ENCODE measurements at regions not wholly inside any gene's neighbourhood (a gene's known extent, or its start where the extent isn't known, plus 50 kb on each side); places are given as distances from the start of the nearest gene placed in this dataset.
"Not testable (repeated sequence)": the region's sequence is repeated elsewhere in the genome, so short reads cannot be mapped to it uniquely, and the experiment has no call there.

- no peak for DNase-seq (ENCODE audit: low spot score)
Observed at GRCh38 chr7:25664593-25664992, 436.3 kb upstream of the NPVF start.

- DNase-seq (ENCODE audit: low spot score), result no peak
Observed at GRCh38 chr7:25665374-25665773, 437.1 kb upstream of the NPVF start.

- no peak for DNase-seq (ENCODE audit: low spot score)
Observed at GRCh38 chr7:25665903-25666670, 437.8 kb upstream of the NPVF start.

GRCh38 chr7:25666671-25667060 is 438.4 kb upstream of the NPVF start:
- no peak for DNase-seq (ENCODE audit: low spot score)

- DNase-seq (ENCODE audit: low spot score), result no peak
Observed at GRCh38 chr7:25669281-25669781, 441.0 kb upstream of the NPVF start.

- no peak for DNase-seq (ENCODE audit: low spot score)
Observed at GRCh38 chr7:25669961-25670841, 441.9 kb upstream of the NPVF start.

GRCh38 chr7:25671111-25671510 is 442.8 kb upstream of the NPVF start:
- DNase-seq (ENCODE audit: low spot score), result no peak

- DNase-seq (ENCODE audit: low spot score), result no peak
Observed at GRCh38 chr7:25672496-25672895, 444.2 kb upstream of the NPVF start.

GRCh38 chr7:25675789-25676474 is 447.6 kb upstream of the NPVF start:
- DNase-seq (ENCODE audit: low spot score), result no peak

GRCh38 chr7:25677595-25677994 is 449.3 kb upstream of the NPVF start:
- DNase-seq (ENCODE audit: low spot score), result no peak

GRCh38 chr7:25678215-25678614 is 449.9 kb upstream of the NPVF start:
- DNase-seq (ENCODE audit: low spot score), result no peak

- no peak for DNase-seq (ENCODE audit: low spot score)
Observed at GRCh38 chr7:25680636-25681035, 452.4 kb upstream of the NPVF start.

GRCh38 chr7:25684360-25684759 is 456.1 kb upstream of the NPVF start:
- DNase-seq (ENCODE audit: low spot score), result no peak

GRCh38 chr7:25686493-25686892 is 458.2 kb upstream of the NPVF start:
- no peak for DNase-seq (ENCODE audit: low spot score)

- no peak for DNase-seq (ENCODE audit: low spot score)
Observed at GRCh38 chr7:25694211-25694610, 457.8 kb upstream of the NFE2L3 start.

- DNase-seq (ENCODE audit: low spot score), result no peak
Observed at GRCh38 chr7:25694699-25695098, 457.3 kb upstream of the NFE2L3 start.

- no peak for DNase-seq (ENCODE audit: low spot score)
Observed at GRCh38 chr7:25696571-25696970, 455.4 kb upstream of the NFE2L3 start.

- no peak for DNase-seq (ENCODE audit: low spot score)
Observed at GRCh38 chr7:25698451-25699113, 453.4 kb upstream of the NFE2L3 start.

- not testable (repeated sequence) for DNase-seq (ENCODE audit: low spot score)
Observed at GRCh38 chr7:25700141-25700540, 451.9 kb upstream of the NFE2L3 start.

- no peak for DNase-seq (ENCODE audit: low spot score)
Observed at GRCh38 chr7:25704413-25704812, 447.6 kb upstream of the NFE2L3 start.

GRCh38 chr7:25706764-25707163 is 445.2 kb upstream of the NFE2L3 start:
- no peak for DNase-seq (ENCODE audit: low spot score)
